Activated CD8-positive, alpha-beta T cell treated with anti-CD3 and anti-CD28 coated beads for 36 hours (primary cell): ENCODE measurements at regions not wholly inside any gene's neighbourhood (a gene's known extent, or its start where the extent isn't known, plus 50 kb on each side); places are given as distances from the start of the nearest gene placed in this dataset.

Source experiments
- ATAC-seq: fragments of 200-7000 bp; cut with Tn5 transposase; one replicate; pipeline ENCODE4 v1.10.0; 2021; ENCODE audit warnings: mild to moderate bottlenecking, moderate library complexity
- CTCF ChIA-PET: fragments of 350-600 bp; sonication (Branson Sonifier 250); formaldehyde crosslinking; loops from one replicate; lab custom pipeline; 2021; ENCODE audit warnings: antibody characterized with exemption; lab: Charles Lee
- POLR2A ChIA-PET: fragments of 350-600 bp; sonication (Branson Sonifier 250); formaldehyde crosslinking; loops from one replicate; lab custom pipeline; 2021; ENCODE audit warnings: antibody characterized with exemption; lab: Charles Lee
- DNase-seq: peaks from one replicate; pipeline ENCODE4 v3.0.0-alpha.2; 2020
- H3K27ac Mint-ChIP-seq: one replicate; pipeline ENCODE4 v1.8.0; 2021; ENCODE audit warnings: mild to moderate bottlenecking, mixed read lengths
- H3K27me3 Mint-ChIP-seq: one replicate; pipeline ENCODE4 v1.8.0; 2021; ENCODE audit warnings: mixed read lengths
- H3K36me3 Mint-ChIP-seq: one replicate; pipeline ENCODE4 v1.8.0; 2021; ENCODE audit warnings: low read depth, mixed read lengths
- H3K4me1 Mint-ChIP-seq: one replicate; pipeline ENCODE4 v1.8.0; 2021; ENCODE audit warnings: low read depth, mixed read lengths
- H3K4me3 Mint-ChIP-seq: one replicate; pipeline ENCODE4 v1.8.0; 2021; ENCODE audit warnings: mild to moderate bottlenecking, moderate library complexity, mixed read lengths
- H3K9me3 Mint-ChIP-seq: one replicate; pipeline ENCODE4 v1.8.0; 2021; ENCODE audit warnings: mixed read lengths
- CTCF ChIP-seq: fragments of 200-600 bp; IDR thresholded peaks from one replicate; pipeline ENCODE4 v1.8.0; 2022; ENCODE audit warnings: antibody characterized with exemption, mild to moderate bottlenecking
- intact Hi-C: fragments of 100-400 bp; cut with micrococcal nuclease; formaldehyde crosslinking; loops from one replicate; pipeline ENCODE4 v1.10.0; 2022

GRCh38 chr22:22417495-22418162, 90.9 kb downstream of the ZNF280B start:
- POLR2A ChIA-PET: no interaction called here
- CTCF ChIA-PET: no interaction called here
- Mint-ChIP-seq H3K27ac (no peak overlapping the region), H3K4me3 (no peak overlapping the region), H3K27me3 (peaks cover 48% of the 10 kb centered on the region), H3K36me3 (no peaks in the 10 kb centered on the region), H3K4me1 (no peaks in the 10 kb centered on the region), H3K9me3 (no peaks in the 10 kb centered on the region)
- TF ChIP-seq CTCF: no peak
- DNase-seq (no peak), ATAC-seq (no peak)
- intact Hi-C loops: no loop called here

- CTCF ChIA-PET: no interaction called here
- ATAC-seq: no peak
- peaks cover 46% of the 10 kb centered on the region for H3K27me3 Mint-ChIP-seq
- H3K27ac Mint-ChIP-seq: no peak overlapping the region
- no peak for TF ChIP-seq CTCF
- no peaks in the 10 kb centered on the region for H3K36me3 Mint-ChIP-seq
- no peaks in the 10 kb centered on the region for H3K4me1 Mint-ChIP-seq
- POLR2A ChIA-PET: no interaction called here
- no peak for DNase-seq
- no peaks in the 10 kb centered on the region for H3K9me3 Mint-ChIP-seq
- intact Hi-C loops: no loop called here
- no peak overlapping the region for H3K4me3 Mint-ChIP-seq
These were observed 90.4 kb downstream of the ZNF280B start for GRCh38 chr22:22418163-22418549.

GRCh38 chr22:22418957-22419356, 89.6 kb downstream of the ZNF280B start:
- H3K27ac Mint-ChIP-seq: no peak overlapping the region
- no peaks in the 10 kb centered on the region for H3K36me3 Mint-ChIP-seq
- no peak for DNase-seq
- intact Hi-C loops: no loop called here
- H3K4me3 Mint-ChIP-seq: no peak overlapping the region
- TF ChIP-seq CTCF: no peak
- no peak for ATAC-seq
- H3K9me3 Mint-ChIP-seq: no peaks in the 10 kb centered on the region
- ChIA-PET POLR2A (no interaction called here), CTCF (no interaction called here)
- peaks cover 39% of the 10 kb centered on the region for H3K27me3 Mint-ChIP-seq
- no peaks in the 10 kb centered on the region for H3K4me1 Mint-ChIP-seq

GRCh38 chr22:22420580-22420979, 88.0 kb downstream of the ZNF280B start:
- intact Hi-C loops: no loop called here
- no peaks in the 10 kb centered on the region for H3K9me3 Mint-ChIP-seq
- ATAC-seq: no peak

More at GRCh38 chr22:22420580-22420979, 88.0 kb downstream of the ZNF280B start:
- Mint-ChIP-seq H3K4me3 (no peak overlapping the region), H3K27me3 (peaks cover 28% of the 10 kb centered on the region), H3K27ac (no peak overlapping the region), H3K36me3 (no peaks in the 10 kb centered on the region), H3K4me1 (no peaks in the 10 kb centered on the region)
- DNase-seq: no peak
- TF ChIP-seq CTCF: no peak
- ChIA-PET CTCF (interaction anchor here (2.8 kb wide), 1 partner anchor 63 kb away, joined by 12 read pairs; no protein-coding TSS in a partner anchor), POLR2A (no interaction called here)
